Astrocyte (in vitro differentiated cells and primary cell): ENCODE measurements at regions not wholly inside any gene's neighbourhood (a gene's known extent, or its start where the extent isn't known, plus 50 kb on each side); places are given as distances from the start of the nearest gene placed in this dataset.

Source experiments
- DNase-seq: peaks from one replicate; pipeline ENCODE4 v3.0.0-alpha.2; 2010; ENCODE audit warnings: low read depth
- FAIRE-seq: peaks from 2 replicates; lab custom pipeline; 2011; peaks lifted over from hg19 to GRCh38; lab: Jason Lieb, UNC
- H2AFZ ChIP-seq: 2 replicates; pipeline ENCODE4 v1.6.0; 2012; ENCODE audit warnings: low read depth, low read length, inconsistent platforms
- H3K27ac ChIP-seq: 2 replicates; pipeline ENCODE4 v1.5.1; 2011; ENCODE audit warnings: low read depth, low read length, inconsistent platforms
- H3K27me3 ChIP-seq: 2 replicates; pipeline ENCODE4 v1.6.0; 2011; ENCODE audit warnings: low read length, inconsistent platforms; ENCODE audit not compliant: insufficient read depth
- H3K36me3 ChIP-seq: 2 replicates; pipeline ENCODE4 v1.5.1; 2011; ENCODE audit warnings: low read length, inconsistent platforms; ENCODE audit not compliant: insufficient read depth
- H3K4me1 ChIP-seq: 2 replicates; pipeline ENCODE4 v1.5.1; 2011; ENCODE audit warnings: low read length, inconsistent platforms; ENCODE audit not compliant: insufficient read depth
- H3K4me2 ChIP-seq: 2 replicates; pipeline ENCODE4 v1.6.0; 2012; ENCODE audit warnings: low read length, inconsistent platforms
- H3K4me3 ChIP-seq: 2 replicates; pipeline ENCODE4 v1.5.1; 2011; ENCODE audit warnings: low read depth, mild to moderate bottlenecking, low read length, inconsistent platforms; ENCODE audit not compliant: insufficient read depth
- H3K79me2 ChIP-seq: 2 replicates; pipeline ENCODE4 v1.6.0; 2012; ENCODE audit warnings: mild to moderate bottlenecking, low read length, inconsistent platforms; ENCODE audit not compliant: insufficient read depth
- H3K9ac ChIP-seq: 2 replicates; pipeline ENCODE4 v1.6.0; 2012; ENCODE audit warnings: mild to moderate bottlenecking, low read length, inconsistent platforms
- H3K9me3 ChIP-seq: 2 replicates; pipeline ENCODE4 v1.5.1; 2012; ENCODE audit warnings: low read depth, mild to moderate bottlenecking, low read length, inconsistent platforms; ENCODE audit not compliant: insufficient read depth
- H4K20me1 ChIP-seq: 2 replicates; pipeline ENCODE4 v1.6.0; 2012; ENCODE audit warnings: low read length, inconsistent platforms; ENCODE audit not compliant: insufficient read depth
- H3K27ac Mint-ChIP-seq: one replicate; pipeline ENCODE4 v1.8.0; 2021; ENCODE audit warnings: mild to moderate bottlenecking, mixed read lengths; ENCODE audit not compliant: unreplicated experiment
- H3K27me3 Mint-ChIP-seq: one replicate; pipeline ENCODE4 v1.8.0; 2021; ENCODE audit warnings: low read depth, mixed read lengths; ENCODE audit not compliant: unreplicated experiment
- H3K36me3 Mint-ChIP-seq: one replicate; pipeline ENCODE4 v1.8.0; 2021; ENCODE audit warnings: low read depth, mixed read lengths; ENCODE audit not compliant: unreplicated experiment
- H3K4me1 Mint-ChIP-seq: one replicate; pipeline ENCODE4 v1.8.0; 2021; ENCODE audit warnings: low read depth, mixed read lengths; ENCODE audit not compliant: unreplicated experiment
- H3K4me3 Mint-ChIP-seq: one replicate; pipeline ENCODE4 v1.8.0; 2021; ENCODE audit warnings: mild to moderate bottlenecking, moderate library complexity, mixed read lengths; ENCODE audit not compliant: unreplicated experiment
- H3K9me3 Mint-ChIP-seq: one replicate; pipeline ENCODE4 v1.8.0; 2021; ENCODE audit warnings: mild to moderate bottlenecking, mixed read lengths; ENCODE audit not compliant: unreplicated experiment
- CTCF ChIP-seq: IDR thresholded peaks from 2 replicates; pipeline ENCODE4 v1.5.1; 2011; ENCODE audit warnings: low read depth, mild to moderate bottlenecking, inconsistent platforms, low read length, moderate library complexity; ENCODE audit not compliant: insufficient read depth
- EZH2 ChIP-seq: IDR thresholded peaks from 2 replicates; pipeline ENCODE4 v1.6.1; 2012; ENCODE audit warnings: mild to moderate bottlenecking, low read length, inconsistent platforms; ENCODE audit not compliant: insufficient read depth

DNA sequence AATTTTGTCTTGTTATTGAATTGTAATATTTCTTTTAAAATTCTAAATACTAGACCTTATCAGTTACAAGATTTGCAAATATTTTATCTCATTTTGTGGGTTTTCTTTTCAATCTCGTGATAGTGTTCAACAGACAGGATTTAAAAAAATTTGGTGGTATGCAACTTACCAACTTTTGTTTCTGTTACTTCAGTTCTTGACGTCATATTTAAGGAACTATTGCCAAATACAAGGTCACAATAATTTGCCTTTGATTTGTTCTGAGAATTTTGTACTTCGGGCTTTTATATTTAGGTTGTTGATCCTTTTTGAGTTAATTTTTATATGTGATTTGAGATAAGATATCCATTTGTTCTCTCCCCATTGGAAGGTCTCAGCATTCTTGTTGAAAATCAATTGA is 876.6 kb downstream of the DCDC2C start:
- Histone ChIP-seq H3K4me2 (no peak overlapping the region), H3K4me3 (no peak overlapping the region), H3K36me3 (no peaks in the 10 kb centered on the region), H3K4me1 (no peaks in the 10 kb centered on the region), H3K27me3 (no peaks in the 10 kb centered on the region), H2AFZ (no peak overlapping the region), H3K79me2 (no peaks in the 10 kb centered on the region), H4K20me1 (no peaks in the 10 kb centered on the region), H3K9ac (no peak overlapping the region), H3K9me3 (no peaks in the 10 kb centered on the region), H3K27ac (no peak overlapping the region)
- Mint-ChIP-seq H3K36me3 (no peaks in the 10 kb centered on the region), H3K9me3 (no peaks in the 10 kb centered on the region), H3K27me3 (no peaks in the 10 kb centered on the region), H3K4me3 (no peak overlapping the region), H3K4me1 (no peaks in the 10 kb centered on the region), H3K27ac (no peak overlapping the region)
- DNase-seq (no peak), FAIRE-seq (no peak)
- TF ChIP-seq CTCF (no peak), EZH2 (no peak)

GRCh38 chr2:4585057-4585635 is 881.8 kb downstream of the DCDC2C start:
- FAIRE-seq, result no peak

More at GRCh38 chr2:4585057-4585635, 881.8 kb downstream of the DCDC2C start:
- Histone ChIP-seq H3K4me2 (no peak overlapping the region), H3K9ac (no peak overlapping the region), H3K4me1 (no peaks in the 10 kb centered on the region), H2AFZ (no peak overlapping the region), H3K79me2 (no peaks in the 10 kb centered on the region), H3K27ac (no peak overlapping the region), H3K9me3 (no peaks in the 10 kb centered on the region), H3K4me3 (no peak overlapping the region), H3K36me3 (no peaks in the 10 kb centered on the region), H4K20me1 (no peaks in the 10 kb centered on the region), H3K27me3 (no peaks in the 10 kb centered on the region)
- Mint-ChIP-seq H3K9me3 (no peaks in the 10 kb centered on the region), H3K27ac (no peak overlapping the region), H3K36me3 (no peaks in the 10 kb centered on the region), H3K4me1 (peaks cover 3% of the 10 kb centered on the region), H3K4me3 (no peak overlapping the region), H3K27me3 (no peaks in the 10 kb centered on the region)
- DNase-seq, result no peak
- no peak for TF ChIP-seq EZH2
- TF ChIP-seq CTCF, result no peak
